ENCODE measurements at regions not wholly inside any gene's neighbourhood (a gene's known extent, or its start where the extent isn't known, plus 50 kb on each side); places are given as distances from the start of the nearest gene placed in this dataset.

- no peaks in the 10 kb centered on the region for H3K36me3 ChIP-seq (replicated peaks in 1 of 2; ENCODE audit: control insufficient read depth in 1 of 2, insufficient read depth in 2 of 2, low read length in 2 of 2)
- no TSS peak for BruUV-seq (replicated peaks)
- ChIA-PET POLR2A (no interaction called here), CTCF (ENCODE audit: low intra/inter-chr PET ratio, low total read pairs) (no interaction called here)
- DNase-seq (ENCODE audit: low spot score) = no peak
- H4K20me1 ChIP-seq (ENCODE audit: insufficient read depth, low read length) = no peaks in the 10 kb centered on the region
- ATAC-seq = no peak
- no peak overlapping the region for H3K4me2 ChIP-seq (ENCODE audit: low read depth, low read length)
- H3K9ac ChIP-seq (ENCODE audit: insufficient read depth, low read depth, low read length) = no peak overlapping the region
- intact Hi-C loops (cut with micrococcal nuclease; ENCODE audit: unreplicated experiment) (no loop called here), in situ Hi-C loops (cut with HindIII; ENCODE audit: extremely low pct_ligation_motif_present, low pct_unique_long_range_greater_than_20kb) (loop anchor here (25.0 kb wide), 1 partner anchor 1186 kb away; no protein-coding TSS in a partner anchor)
- no peaks in the 10 kb centered on the region for H3K79me2 ChIP-seq (ENCODE audit: insufficient read depth, low read length)
- no peak overlapping the region for H3K27ac ChIP-seq (ENCODE audit: extremely low read length, insufficient read depth, low read length)
- no peaks in the 10 kb centered on the region for H3K9me3 ChIP-seq (ENCODE audit: low read length)
- no peak overlapping the region for H3K4me3 ChIP-seq (replicated peaks in 1 of 3; ENCODE audit: insufficient read depth in 1 of 3, low read depth in 2 of 3, low read length in 3 of 3)
- 24% methylated on average over 4 of the region's 4 CpGs for WGBS (ENCODE audit: low lambda C conversion rate)
- TF ChIP-seq CENPT (CRISPR knock-in tag; IDR thresholded peaks at IDR 0.05; ENCODE audit: low read depth) = no peak
- TF ChIP-seq, protein P1, sequence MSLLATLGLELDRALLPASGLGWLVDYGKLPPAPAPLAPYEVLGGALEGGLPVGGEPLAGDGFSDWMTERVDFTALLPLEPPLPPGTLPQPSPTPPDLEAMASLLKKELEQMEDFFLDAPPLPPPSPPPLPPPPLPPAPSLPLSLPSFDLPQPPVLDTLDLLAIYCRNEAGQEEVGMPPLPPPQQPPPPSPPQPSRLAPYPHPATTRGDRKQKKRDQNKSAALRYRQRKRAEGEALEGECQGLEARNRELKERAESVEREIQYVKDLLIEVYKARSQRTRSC (CRISPR knock-in tag; IDR thresholded peaks at IDR 0.05; ENCODE audit: low read depth) = no peak
- no peak for TF ChIP-seq RCOR2 (CRISPR knock-in tag; IDR thresholded peaks at IDR 0.05)
- H2AFZ ChIP-seq (ENCODE audit: low read length) = no peak overlapping the region
- H3K4me1 ChIP-seq (ENCODE audit: insufficient read depth, low read length) = no peaks in the 10 kb centered on the region
- H3K27me3 ChIP-seq (ENCODE audit: control insufficient read depth in 1 of 2, insufficient read depth in 2 of 2, low read length in 2 of 2) = no peaks in the 10 kb centered on the region
- no peak for FAIRE-seq
These were observed 253.4 kb upstream of the LRIG3 start for GRCh38 chr12:59173695-59174094.

DNA sequence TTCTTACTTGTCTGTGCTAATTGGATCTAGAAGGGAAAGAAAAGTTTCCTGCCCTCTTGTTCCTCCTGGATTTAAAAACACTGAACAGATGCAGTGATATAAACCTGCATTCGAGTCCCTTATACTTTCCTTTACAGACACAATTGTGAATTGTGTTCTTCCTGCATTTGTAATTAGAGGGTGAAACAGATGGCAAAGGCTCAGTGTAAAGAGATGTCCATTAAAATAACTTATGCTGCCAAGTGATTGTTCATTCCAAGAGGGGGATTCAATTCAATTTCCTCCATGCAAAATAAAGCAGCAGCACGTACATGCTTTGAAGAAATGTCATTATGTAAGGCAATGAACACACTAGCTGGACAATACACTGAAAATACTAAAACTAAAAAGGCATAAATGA, 248.3 kb upstream of the LRIG3 start:
- no peak for TF ChIP-seq SAP130 (CRISPR knock-in tag; IDR thresholded peaks at IDR 0.05; ENCODE audit: low read depth)
- no peak for TF ChIP-seq ZNF335 (CRISPR knock-in tag; IDR thresholded peaks at IDR 0.05)
- TF ChIP-seq REL (CRISPR knock-in tag; conservative IDR thresholded peaks at IDR 0.05) = no peak
- TF ChIP-seq REXO4 (CRISPR knock-in tag; IDR thresholded peaks at IDR 0.05; ENCODE audit: borderline replicate concordance) = no peak
- no peak for TF ChIP-seq ZNF280B (CRISPR knock-in tag; IDR thresholded peaks at IDR 0.05; ENCODE audit: borderline replicate concordance)
- DNase-seq (ENCODE audit: low spot score) (no peak), FAIRE-seq (no peak), ATAC-seq (no peak)
- CTCF ChIA-PET (ENCODE audit: low intra/inter-chr PET ratio, low total read pairs) = no interaction called here
- no peaks in the 10 kb centered on the region for H3K79me2 ChIP-seq (ENCODE audit: insufficient read depth, low read length)
- intact Hi-C loops (cut with micrococcal nuclease; ENCODE audit: unreplicated experiment) = loop anchor here (5.0 kb wide), 1 partner anchor 821 kb away; no protein-coding TSS in a partner anchor
- peaks cover 10% of the 10 kb centered on the region; the same call in 1 of the 2 replicates for H3K4me1 ChIP-seq (ENCODE audit: insufficient read depth, low read length)
- no peaks in the 10 kb centered on the region for H3K27me3 ChIP-seq (ENCODE audit: control insufficient read depth in 1 of 2, insufficient read depth in 2 of 2, low read length in 2 of 2)
- no peaks in the 10 kb centered on the region for H3K9me3 ChIP-seq (ENCODE audit: low read length)
- no peaks in the 10 kb centered on the region for H3K36me3 ChIP-seq (replicated peaks in 1 of 2; ENCODE audit: control insufficient read depth in 1 of 2, insufficient read depth in 2 of 2, low read length in 2 of 2)
- POLR2A ChIA-PET = no interaction called here
- in situ Hi-C loops (cut with HindIII; ENCODE audit: extremely low pct_ligation_motif_present, low pct_unique_long_range_greater_than_20kb) = loop anchor here (25.0 kb wide), 1 partner anchor 1181 kb away; no protein-coding TSS in a partner anchor
- H3K27ac ChIP-seq (ENCODE audit: extremely low read length, insufficient read depth, low read length) = no peak overlapping the region
- H3K4me3 ChIP-seq (replicated peaks in 1 of 3; ENCODE audit: insufficient read depth in 1 of 3, low read depth in 2 of 3, low read length in 3 of 3) = no peak overlapping the region
- H3K9ac ChIP-seq (ENCODE audit: insufficient read depth, low read depth, low read length) = no peak overlapping the region
- no TSS peak for BruUV-seq (replicated peaks)
- H2AFZ ChIP-seq (ENCODE audit: low read length) = no peak overlapping the region
- no peaks in the 10 kb centered on the region for H4K20me1 ChIP-seq (ENCODE audit: insufficient read depth, low read length)
- 1% methylated on average over 2 of the region's 2 CpGs for WGBS (ENCODE audit: low lambda C conversion rate)
- H3K4me2 ChIP-seq (ENCODE audit: low read depth, low read length) = no peak overlapping the region

Data from HepG2 (cell line).